ENCODE measurements at regions not wholly inside any gene's neighbourhood (a gene's known extent, or its start where the extent isn't known, plus 50 kb on each side); places are given as distances from the start of the nearest gene placed in this dataset.

- TF ChIP-seq ZSCAN31 (CRISPR knock-in tag; IDR thresholded peaks at IDR 0.05; ENCODE audit: low read depth) = no peak
- no peak for TF ChIP-seq ZNF251 (CRISPR knock-in tag; IDR thresholded peaks at IDR 0.05)
- TF ChIP-seq MAFF (IDR thresholded peaks at IDR 0.05; ENCODE audit: low read depth, low read length) = peak; percentile 90
- no peak for TF ChIP-seq DNMT1 (CRISPR knock-in tag; IDR thresholded peaks at IDR 0.05)
- TF ChIP-seq FOXM1 (CRISPR knock-in tag; IDR thresholded peaks at IDR 0.05) = no peak
- no peak for TF ChIP-seq ZBTB26 (CRISPR knock-in tag; IDR thresholded peaks at IDR 0.05; ENCODE audit: borderline replicate concordance)
- TF ChIP-seq MAFK (conservative IDR thresholded peaks at IDR 0.05 in 1 of 2, IDR thresholded peaks at IDR 0.05 in 1 of 2; ENCODE audit: low read length in 2 of 2) = peak; percentile 84 to 94
- Histone ChIP-seq H3K79me2 (ENCODE audit: insufficient read depth, low read length) (no peaks in the 10 kb centered on the region), H3K9me3 (ENCODE audit: low read length) (peaks cover 97% of the 10 kb centered on the region), H4K20me1 (ENCODE audit: insufficient read depth, low read length) (no peaks in the 10 kb centered on the region), H3K4me2 (ENCODE audit: low read depth, low read length) (no peak overlapping the region), H3K4me1 (ENCODE audit: insufficient read depth, low read length) (no peaks in the 10 kb centered on the region), H3K36me3 (replicated peaks in 1 of 2; ENCODE audit: control insufficient read depth in 1 of 2, insufficient read depth in 2 of 2, low read length in 2 of 2) (no peaks in the 10 kb centered on the region), H3K27me3 (ENCODE audit: control insufficient read depth in 1 of 2, insufficient read depth in 2 of 2, low read length in 2 of 2) (no peaks in the 10 kb centered on the region), H3K9ac (ENCODE audit: insufficient read depth, low read depth, low read length) (no peak overlapping the region), H2AFZ (ENCODE audit: low read length) (no peak overlapping the region), H3K27ac (ENCODE audit: extremely low read length, insufficient read depth, low read length) (no peak overlapping the region), H3K4me3 (replicated peaks in 1 of 3; ENCODE audit: insufficient read depth in 1 of 3, low read depth in 2 of 3, low read length in 3 of 3) (no peak overlapping the region)
- no peak for ATAC-seq
- BruUV-seq (replicated peaks) = no TSS peak
- no peak for DNase-seq (ENCODE audit: low spot score)
- intact Hi-C loops (cut with micrococcal nuclease; ENCODE audit: unreplicated experiment) = no loop called here
- WGBS (ENCODE audit: low lambda C conversion rate) = 2% methylated on average over 2 of the region's 2 CpGs
- ChIA-PET CTCF (ENCODE audit: low intra/inter-chr PET ratio, low total read pairs) (no interaction called here), POLR2A (no interaction called here)
- in situ Hi-C loops (cut with HindIII; ENCODE audit: extremely low pct_ligation_motif_present, low pct_unique_long_range_greater_than_20kb) = no loop called here
- FAIRE-seq = no peak
Observed at GRCh38 chr14:85788470-85789233, 258.7 kb downstream of the FLRT2 start.

DNA sequence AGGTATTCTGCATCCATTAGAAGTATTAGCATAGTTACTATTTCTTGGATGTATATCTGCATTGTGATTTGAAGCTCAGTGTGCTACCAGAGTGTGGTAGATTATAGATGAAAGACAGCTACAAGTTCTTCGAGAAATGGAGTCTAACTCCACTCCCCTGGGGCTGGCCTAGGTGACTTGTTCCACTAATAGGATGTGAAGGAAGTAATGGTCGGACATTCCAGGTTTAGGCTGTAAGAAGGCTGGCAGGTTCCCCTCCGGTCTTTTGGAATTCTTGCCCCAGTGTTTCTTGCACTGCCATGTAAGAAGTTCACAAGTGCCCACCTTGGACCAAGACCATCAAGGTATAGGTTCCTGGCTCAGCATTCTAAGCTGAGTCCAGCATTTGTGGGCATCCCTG, 236.4 kb downstream of the FLRT2 start:
- WGBS (ENCODE audit: low lambda C conversion rate) = 8% methylated on average over 2 of the region's 3 CpGs
- TF ChIP-seq SRSF4 (IDR thresholded peaks at IDR 0.05; ENCODE audit: low read depth, low read length, poor library complexity, severe bottlenecking) (no peak), SKIL (CRISPR knock-in tag; IDR thresholded peaks at IDR 0.05; ENCODE audit: borderline replicate concordance) (no peak), HOXA3 (CRISPR knock-in tag; IDR thresholded peaks at IDR 0.05) (no peak), SRY (CRISPR knock-in tag; IDR thresholded peaks at IDR 0.05) (no peak), NFIB (CRISPR knock-in tag; IDR thresholded peaks at IDR 0.05; ENCODE audit: borderline replicate concordance) (no peak)
- TF ChIP-seq, protein P1, sequence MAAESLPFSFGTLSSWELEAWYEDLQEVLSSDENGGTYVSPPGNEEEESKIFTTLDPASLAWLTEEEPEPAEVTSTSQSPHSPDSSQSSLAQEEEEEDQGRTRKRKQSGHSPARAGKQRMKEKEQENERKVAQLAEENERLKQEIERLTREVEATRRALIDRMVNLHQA (CRISPR knock-in tag; IDR thresholded peaks at IDR 0.05) = no peak
- intact Hi-C loops (cut with micrococcal nuclease; ENCODE audit: unreplicated experiment) = no loop called here
- H2AFZ ChIP-seq (ENCODE audit: low read length) = no peak overlapping the region
- H3K9ac ChIP-seq (ENCODE audit: insufficient read depth, low read depth, low read length) = no peak overlapping the region
- no TSS peak for BruUV-seq (replicated peaks)
- no peaks in the 10 kb centered on the region for H3K4me1 ChIP-seq (ENCODE audit: insufficient read depth, low read length)
- DNase-seq (ENCODE audit: low spot score) = no peak
- no peak overlapping the region for H3K27ac ChIP-seq (ENCODE audit: extremely low read length, insufficient read depth, low read length)
- peaks cover 88% of the 10 kb centered on the region for H3K9me3 ChIP-seq (ENCODE audit: low read length)
- CTCF ChIA-PET (ENCODE audit: low intra/inter-chr PET ratio, low total read pairs) = no interaction called here
- ATAC-seq = no peak
- no peaks in the 10 kb centered on the region for H3K36me3 ChIP-seq (replicated peaks in 1 of 2; ENCODE audit: control insufficient read depth in 1 of 2, insufficient read depth in 2 of 2, low read length in 2 of 2)
- H4K20me1 ChIP-seq (ENCODE audit: insufficient read depth, low read length) = no peaks in the 10 kb centered on the region
- in situ Hi-C loops (cut with HindIII; ENCODE audit: extremely low pct_ligation_motif_present, low pct_unique_long_range_greater_than_20kb) = no loop called here
- no peaks in the 10 kb centered on the region for H3K27me3 ChIP-seq (ENCODE audit: control insufficient read depth in 1 of 2, insufficient read depth in 2 of 2, low read length in 2 of 2)
- H3K4me2 ChIP-seq (ENCODE audit: low read depth, low read length) = no peak overlapping the region
- H3K4me3 ChIP-seq (replicated peaks in 1 of 3; ENCODE audit: insufficient read depth in 1 of 3, low read depth in 2 of 3, low read length in 3 of 3) = no peak overlapping the region
- POLR2A ChIA-PET = no interaction called here
- H3K79me2 ChIP-seq (ENCODE audit: insufficient read depth, low read length) = no peaks in the 10 kb centered on the region
- no peak for FAIRE-seq
